ENCODE measurements at regions not wholly inside any gene's neighbourhood (a gene's known extent, or its start where the extent isn't known, plus 50 kb on each side); places are given as distances from the start of the nearest gene placed in this dataset.

- TF ChIP-seq EZH2 (optimal IDR thresholded peaks at IDR 0.05; ENCODE audit: low read depth, low read length) (no peak), CTCF (IDR thresholded peaks at IDR 0.05; ENCODE audit: low read length) (no peak), EZH2phosphoT487 (IDR thresholded peaks at IDR 0.05; ENCODE audit: low read length) (no peak)
Measured at GRCh38 chr17:65405563-65405962, 155.9 kb downstream of the AXIN2 start.
